Urothelium cell line (cell line): ENCODE measurements at regions not wholly inside any gene's neighbourhood (a gene's known extent, or its start where the extent isn't known, plus 50 kb on each side); places are given as distances from the start of the nearest gene placed in this dataset.

Source experiments
- DNase-seq: peaks from one replicate; pipeline ENCODE4 v3.0.0; 2011; ENCODE audit warnings: low spot score, mixed read lengths
- FAIRE-seq: peaks from 2 replicates; lab custom pipeline; 2011; peaks lifted over from hg19 to GRCh38; lab: Jason Lieb, UNC

DNA sequence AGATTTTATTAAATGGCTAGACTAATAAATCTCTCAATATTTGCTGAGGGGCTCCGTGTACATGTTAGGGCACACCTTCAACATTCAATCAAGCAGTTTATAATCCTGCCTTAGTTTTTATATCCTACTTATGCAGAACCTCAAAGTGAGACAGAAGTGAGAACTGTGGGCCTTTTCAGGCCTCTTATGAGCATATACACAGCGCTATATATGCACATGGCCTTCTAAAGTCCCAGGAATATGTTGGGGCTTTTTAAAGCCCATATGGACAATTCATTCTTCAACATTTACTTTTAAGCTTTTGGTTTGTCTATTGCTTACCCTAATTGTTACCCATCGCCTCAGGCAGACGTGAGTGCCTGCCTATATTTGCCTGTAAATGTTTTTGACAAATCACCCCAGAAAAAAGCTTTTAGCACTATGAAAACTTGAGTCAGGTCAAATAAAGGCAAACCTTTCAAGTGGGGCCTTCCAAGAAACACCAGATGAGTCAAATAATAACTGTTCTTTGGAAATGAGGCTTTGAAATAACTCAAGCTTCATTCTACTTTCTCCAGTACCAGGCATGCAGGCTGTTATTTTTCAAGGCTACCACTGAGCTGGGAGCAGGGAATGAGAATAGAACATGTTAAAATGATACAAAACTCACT is 58.2 kb downstream of the ESM1 start:
- DNase-seq, result no peak
- no peak for FAIRE-seq

DNA sequence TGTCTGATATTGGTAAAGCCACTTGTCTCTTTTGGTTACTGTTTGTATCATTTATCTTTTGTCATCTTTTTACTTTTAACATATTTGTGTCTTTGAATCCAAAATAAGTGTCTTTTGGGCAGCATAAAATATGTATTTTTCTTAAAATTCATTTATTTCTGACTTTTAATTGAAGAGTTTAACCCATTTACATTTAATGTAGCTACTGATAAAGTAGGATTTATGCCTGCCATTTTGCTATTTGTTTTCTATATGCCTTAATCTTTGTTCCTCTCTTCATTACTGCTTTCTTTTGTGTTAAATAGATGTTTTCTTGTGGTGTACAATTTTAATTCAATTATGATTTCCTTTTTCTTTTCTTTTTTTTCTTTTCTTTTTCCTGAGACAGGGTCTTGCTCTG is 60.9 kb downstream of the ESM1 start:
- FAIRE-seq (no peak), DNase-seq (no peak)

DNA sequence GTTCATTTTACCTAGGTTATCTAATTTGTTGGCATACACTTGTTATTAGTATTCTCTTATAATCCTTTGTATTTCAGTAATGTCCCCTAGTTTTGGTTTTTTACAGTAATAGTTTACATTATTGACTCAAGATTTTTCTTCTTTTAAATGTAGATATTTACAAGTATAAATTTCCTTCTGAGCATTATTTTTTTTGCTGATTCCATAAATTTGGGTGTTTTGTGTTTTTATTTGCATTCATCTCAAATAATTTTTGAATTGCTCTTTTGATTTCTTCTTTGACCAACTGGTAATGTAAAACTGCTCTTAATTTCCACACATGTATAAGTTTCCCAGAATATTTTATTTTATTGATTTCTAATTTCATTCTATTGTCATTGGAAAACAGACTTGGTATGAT is 68.1 kb downstream of the ESM1 start:
- DNase-seq, result no peak
- FAIRE-seq, result no peak

DNA sequence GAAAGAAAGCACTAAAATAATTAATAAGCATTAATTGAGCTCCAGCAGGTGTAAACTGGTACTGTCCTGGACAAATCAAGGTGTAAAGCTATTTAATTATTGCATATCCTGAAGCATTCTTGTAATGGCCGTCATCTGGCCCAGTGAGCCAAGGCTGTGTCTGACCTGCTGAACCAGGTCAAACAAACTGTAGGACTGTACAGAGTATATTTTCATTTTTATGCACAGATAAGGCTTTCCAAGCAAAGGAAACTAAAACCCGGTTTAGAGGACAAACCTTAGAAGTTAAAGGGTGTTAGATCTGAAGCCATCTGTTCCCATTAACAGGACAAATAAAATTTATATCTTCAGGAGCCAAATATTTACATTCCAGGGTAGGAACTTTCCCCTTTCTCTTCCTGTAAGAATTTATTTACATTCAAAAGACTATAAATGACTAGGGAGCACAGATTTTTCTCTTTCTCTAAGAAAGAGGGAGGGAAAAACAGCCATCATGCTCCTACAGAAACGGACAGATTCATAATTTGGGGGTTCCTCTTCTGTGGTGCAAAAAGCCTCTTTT is 69.8 kb downstream of the ESM1 start:
- FAIRE-seq (no peak), DNase-seq (no peak)

DNA sequence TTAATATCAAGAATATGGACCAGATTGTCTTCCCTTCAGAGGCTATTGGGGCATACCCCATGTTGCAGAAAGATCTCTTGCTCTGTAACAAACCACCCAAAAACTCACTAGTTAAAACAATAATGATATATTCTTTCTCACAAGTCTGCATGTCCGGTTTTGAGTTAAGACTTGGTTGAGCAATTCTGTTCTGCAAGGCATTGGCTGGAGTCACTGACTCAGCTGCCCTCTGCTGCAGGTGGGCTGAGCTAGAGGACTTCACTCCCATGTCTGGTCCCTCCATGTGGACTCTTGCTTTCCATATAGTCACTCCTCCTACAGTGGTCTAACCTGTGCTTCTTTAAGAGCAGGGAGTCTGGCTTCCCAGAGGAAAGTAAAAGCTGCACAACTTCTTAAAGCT is 73.4 kb downstream of the ESM1 start:
- no peak for DNase-seq
- no peak for FAIRE-seq

DNA sequence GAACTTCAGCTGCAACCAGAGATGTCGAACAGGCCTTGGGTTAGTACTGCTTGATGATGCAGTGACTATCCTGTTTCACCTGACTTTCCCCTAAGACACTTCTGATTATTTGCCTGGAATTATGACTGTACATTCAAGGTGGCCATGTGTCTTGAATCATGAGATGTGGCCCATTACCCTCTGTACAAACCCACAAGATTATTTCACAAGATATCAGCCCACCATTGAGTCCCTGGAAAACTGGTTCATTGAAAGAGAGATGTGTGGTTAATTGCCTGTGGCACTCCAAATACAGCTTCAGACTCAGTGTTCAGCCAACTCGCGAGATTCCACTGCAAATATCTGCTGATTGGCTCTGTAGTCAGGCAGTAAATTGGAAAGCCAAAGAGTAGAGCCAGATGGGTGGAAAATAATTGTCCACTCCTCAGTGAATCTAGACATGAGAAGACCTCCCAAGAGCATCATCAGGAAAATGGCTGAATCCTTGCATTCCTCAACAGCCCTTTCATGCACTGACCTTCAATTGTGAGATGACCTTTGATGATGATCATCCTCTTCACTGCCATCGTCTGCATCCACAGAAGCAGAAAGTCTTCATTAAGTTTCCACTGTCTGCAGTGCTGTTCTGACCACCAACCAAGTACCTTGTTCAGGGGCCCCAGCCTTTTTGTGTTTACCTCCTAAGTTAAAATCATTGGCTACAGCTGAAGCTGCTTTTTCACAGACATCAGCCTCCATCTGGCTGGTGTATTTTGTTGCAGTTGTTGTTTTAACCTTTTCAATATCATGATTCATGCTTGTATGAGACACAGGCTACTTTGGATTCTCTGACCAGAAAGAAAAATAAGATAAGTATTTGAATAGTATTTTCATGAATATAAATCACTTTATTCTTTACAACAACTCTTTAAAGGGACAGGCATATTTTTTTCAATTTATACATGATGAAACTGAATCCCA is 75.2 kb downstream of the ESM1 start:
- DNase-seq, result no peak
- FAIRE-seq, result no peak

DNA sequence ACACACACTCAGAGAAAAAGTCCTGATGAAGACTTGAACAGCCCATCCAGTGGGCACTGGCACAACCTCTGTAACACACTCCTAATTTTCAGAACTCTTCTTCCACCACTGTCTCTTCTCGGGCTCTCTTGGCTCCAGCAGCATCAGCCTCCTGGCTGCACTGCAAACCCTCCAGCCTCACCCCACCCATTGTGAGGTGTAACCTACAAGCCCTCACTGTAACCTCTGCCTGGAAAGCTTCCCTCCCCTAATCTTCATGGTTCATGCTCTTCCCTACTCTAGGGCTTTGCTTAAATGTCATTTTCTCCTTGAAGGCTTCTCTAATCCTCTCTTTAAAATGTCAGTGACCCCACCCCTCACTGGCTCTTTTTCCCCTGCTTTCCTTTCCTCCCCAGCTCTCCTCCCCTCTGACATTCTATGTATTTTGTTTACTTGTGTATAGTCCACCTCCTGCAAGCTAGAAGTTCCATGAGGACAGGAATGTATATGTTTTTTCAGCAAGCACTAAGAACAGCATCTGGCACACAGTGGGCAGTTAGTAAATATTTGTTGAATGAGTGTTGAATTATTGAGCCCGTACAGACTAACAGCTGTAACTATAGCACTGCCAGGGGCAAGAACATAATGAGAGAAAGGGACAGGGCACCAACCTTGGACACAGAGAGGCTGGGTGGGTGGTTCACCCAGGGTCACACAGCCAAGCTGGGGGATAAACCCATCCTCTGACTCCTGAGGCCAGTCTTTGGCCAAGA is 76.4 kb downstream of the ESM1 start:
- FAIRE-seq, result no peak
- no peak for DNase-seq

DNA sequence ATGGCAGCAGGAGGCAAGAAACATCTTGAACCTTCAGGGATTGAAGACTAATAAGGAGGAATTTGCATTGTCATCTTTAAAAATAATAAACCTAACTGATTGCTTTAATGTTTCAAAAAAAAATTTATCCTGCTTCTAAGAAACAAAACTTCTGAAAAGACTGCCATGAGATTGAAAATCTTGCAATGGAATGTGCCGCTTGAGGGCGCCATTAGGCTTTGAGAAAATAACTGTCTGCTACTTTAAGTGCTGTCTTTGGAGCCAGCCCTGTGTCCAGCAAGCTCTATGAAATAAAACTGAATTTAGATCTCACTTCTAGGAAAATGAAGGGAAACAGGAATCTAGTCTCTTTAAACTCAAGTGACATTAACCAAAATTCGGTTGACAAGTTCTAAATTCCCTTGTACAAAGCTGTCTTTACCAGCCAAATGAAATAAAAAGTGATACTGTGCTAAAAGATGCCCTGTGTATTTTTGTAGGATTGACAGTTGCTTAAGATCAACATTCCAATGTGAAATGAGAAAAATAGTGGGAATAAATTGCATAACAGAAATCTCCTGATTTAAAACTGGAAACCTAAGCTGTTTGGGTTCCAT is 79.4 kb downstream of the ESM1 start:
- no peak for FAIRE-seq
- DNase-seq, result peak; percentile 55

DNA sequence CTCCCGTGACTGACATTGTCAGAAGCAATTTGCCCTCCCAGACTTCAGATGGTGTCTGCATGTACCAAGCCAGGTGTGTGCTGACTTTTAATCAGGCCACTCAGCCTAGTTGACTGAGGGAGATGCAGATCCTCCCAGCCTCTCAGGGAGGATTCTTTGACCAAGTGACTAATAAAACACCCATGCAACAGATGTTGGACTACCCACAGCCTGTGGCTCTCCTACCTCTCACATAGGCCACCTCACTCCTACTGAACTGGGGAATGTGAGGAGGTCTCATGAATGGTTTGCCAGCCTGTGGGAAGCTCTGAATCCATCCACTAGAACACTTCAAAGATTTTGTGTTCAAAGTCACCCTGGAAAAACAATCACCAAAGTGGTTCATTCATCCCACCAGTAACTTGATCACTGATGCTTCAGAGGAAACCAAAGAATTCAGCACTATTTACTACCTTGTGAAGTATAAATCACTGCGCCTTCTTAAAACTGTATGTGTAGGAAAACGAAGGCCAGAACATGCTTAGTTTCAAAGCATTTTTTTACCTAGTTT is 80.1 kb downstream of the ESM1 start:
- FAIRE-seq, result no peak
- no peak for DNase-seq

DNA sequence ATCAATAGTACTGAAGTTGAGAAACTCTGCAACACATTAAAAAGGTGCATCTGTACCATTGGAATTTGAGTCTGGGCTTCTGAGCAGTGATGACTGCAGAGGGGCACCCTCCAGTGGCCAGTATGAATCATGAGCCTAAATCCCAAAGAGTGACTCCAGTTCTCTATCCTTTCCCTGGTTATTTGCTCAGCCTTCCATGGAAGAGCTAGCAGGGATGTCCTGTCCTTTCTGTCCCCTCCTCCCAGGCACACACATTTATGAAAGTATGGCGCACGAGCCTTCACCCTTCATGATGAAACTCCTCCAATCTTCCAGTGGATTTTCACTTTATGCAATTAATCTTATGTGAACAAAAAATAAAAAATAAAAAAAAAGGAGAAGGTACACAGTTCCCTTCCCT is 81.0 kb downstream of the ESM1 start:
- peak; percentile 64 for DNase-seq
- no peak for FAIRE-seq

DNA sequence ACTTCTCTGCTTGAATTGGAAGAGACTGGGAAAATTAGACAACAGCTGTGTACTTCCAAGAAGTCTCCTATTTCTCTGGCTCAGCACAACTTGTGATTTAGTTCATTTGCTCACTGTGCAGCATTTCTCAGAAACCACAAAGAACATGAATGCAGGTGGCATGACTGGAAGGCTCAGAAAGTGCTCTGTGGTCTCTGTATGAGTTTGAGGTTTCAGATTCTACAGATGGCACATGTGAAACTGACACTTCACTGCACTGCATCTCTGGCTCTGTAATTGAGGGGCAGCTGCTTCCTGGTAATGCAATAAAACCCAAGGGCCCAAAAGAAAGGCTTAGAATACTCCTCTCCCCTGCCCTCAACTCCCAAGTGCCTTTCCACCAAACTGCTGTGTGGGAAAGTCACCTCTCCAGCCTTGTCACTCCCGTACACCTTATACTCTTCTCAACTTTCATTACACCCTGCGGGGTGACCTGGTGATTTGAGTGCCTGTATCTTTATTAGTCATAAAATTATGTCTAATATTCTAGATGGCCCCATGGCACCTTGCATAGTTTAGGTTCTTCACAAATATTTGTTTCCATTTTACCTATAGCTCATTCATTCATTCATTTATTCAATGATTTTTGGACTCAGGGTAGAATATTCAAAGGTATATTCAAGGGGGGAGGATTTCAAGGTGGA is 82.5 kb downstream of the ESM1 start:
- no peak for DNase-seq
- no peak for FAIRE-seq

DNA sequence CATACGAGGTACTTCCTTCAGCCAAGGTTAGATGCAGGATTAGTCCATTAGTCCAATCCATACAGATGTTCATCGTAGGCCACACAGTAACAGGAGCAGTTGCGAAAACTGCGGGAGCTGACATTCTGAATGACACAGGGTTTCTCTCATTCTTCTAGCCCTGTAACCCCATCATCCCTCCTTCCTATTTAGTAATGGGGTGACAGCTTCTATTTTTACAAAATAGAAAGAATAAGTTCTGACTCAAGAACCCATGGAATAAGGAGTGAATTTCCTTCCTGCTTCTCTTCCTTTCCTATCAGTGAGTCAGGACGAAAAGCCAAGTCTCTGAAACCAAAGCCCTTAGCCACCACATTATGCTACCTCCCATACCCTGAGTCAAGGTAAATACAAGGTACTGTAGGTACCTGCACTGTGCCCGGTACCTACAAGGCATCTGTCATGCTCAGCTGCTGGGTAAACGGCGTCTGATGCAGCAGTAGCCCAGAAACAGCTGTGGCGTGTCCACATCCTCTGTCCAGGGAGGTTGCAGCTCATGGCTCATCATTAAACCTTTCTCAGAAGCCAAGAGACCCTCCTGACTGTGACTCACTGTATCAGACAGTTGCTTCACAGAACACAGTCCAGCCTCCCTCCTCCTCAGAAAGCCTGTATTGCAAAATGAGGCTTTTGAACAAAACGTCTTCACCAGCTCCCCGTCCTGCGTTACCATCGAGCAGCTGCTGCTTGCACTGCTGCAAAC is 84.2 kb downstream of the ESM1 start:
- FAIRE-seq, result no peak
- DNase-seq, result no peak

DNA sequence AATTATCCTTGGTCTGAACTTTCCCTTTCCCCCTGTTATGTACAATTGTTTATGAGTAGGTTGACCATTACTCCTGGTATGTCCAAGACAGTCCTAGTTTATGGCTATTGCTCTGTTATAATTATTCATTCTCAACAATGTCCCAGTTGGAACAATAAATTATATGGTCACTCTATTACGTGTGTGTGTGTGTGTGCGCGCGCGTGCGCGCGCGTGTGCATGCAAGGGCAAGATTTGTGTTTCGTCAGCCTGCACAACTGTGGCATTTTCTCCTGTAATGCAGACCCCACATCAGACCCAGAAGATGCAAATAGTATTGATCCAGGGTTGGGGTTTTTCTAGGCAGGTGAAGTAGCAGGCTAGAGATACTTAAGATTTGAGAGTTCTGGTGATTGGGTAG is 88.4 kb downstream of the ESM1 start:
- peak; percentile 65 for FAIRE-seq
- DNase-seq, result no peak

DNA sequence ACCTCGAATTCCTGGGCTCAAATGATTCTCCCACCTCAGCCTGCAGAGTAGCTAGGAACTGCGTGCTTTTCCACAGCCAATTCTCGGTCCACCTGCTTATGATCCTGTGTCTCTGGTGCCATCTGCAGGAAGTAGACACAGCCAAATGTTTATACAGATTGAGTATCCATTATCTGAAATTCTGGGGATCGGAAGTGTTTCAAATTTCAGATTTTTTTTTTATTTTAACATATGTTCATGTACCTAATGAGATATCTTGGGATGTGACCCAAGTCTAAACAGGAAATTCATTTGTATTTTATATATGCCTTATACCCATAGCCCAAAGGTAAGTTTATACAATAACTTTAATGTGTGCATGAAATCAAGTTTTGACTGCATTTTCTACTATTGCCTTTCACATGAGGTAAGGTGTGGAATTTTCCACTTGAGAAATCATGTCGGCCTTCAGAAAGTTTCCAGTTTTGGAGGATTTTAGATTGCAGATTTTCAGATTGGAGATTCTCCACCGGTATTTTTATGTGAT is 89.5 kb downstream of the ESM1 start:
- FAIRE-seq (no peak), DNase-seq (peak; percentile 58)

DNA sequence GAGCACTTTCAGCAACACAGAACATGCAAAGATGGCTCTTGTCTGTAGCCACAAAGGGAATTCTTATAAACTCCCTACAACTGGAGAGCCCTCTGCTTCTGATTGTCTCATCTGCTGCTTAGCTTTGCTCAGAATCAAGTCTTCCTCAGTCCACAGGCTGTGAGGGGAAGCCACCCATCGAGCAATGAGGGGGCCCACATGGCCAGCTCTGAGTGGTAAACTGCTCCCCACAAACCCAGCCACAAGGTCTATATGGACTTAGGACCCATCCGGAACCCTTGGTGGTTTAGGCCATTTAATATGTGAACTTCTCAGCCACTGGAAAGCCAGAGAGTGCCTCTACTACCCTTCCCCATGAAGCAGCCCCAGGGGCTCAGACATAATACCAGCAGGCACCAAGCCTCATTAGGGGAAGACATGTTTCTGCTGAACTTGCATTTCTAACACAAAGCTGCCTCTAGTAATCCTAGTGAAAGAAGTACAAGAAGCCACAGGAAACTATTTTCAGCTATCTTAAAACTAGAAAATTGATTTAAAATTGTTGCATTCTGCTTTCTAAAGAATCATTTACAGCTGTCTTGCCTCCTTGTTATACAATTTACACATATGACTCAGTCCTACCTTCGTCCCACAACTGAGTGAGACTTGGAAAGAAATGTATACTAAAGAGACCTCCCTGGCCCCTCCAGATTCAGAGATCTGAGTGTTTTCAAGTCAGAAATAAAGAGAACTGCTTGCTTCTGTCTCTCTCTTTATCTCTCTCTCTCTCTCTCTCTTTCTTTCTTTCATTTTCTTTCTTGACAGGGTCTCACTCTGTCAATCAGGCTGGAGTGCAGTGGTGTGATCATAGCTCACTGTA is 90.2 kb downstream of the ESM1 start:
- FAIRE-seq, result no peak
- no peak for DNase-seq

DNA sequence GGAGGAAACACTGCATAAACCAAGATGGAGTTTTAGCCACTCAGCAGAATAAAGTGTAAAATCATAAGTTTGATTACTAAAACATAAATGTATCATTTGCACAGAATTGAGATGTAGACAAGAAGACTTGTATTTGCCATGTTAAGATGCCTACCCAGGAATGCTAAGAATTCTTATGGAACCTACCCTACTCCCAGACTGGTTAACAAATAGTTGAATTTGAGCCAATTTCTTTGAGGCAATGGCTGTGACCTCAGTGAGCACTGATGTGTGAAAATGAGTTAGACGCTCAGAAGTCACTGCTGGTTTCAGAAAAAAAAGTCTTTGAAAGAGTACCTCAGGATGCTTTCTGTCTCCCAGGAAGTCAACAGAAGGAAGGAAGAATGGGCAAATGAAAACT is 95.6 kb downstream of the ESM1 start:
- FAIRE-seq, result no peak
- DNase-seq, result peak; percentile 79

DNA sequence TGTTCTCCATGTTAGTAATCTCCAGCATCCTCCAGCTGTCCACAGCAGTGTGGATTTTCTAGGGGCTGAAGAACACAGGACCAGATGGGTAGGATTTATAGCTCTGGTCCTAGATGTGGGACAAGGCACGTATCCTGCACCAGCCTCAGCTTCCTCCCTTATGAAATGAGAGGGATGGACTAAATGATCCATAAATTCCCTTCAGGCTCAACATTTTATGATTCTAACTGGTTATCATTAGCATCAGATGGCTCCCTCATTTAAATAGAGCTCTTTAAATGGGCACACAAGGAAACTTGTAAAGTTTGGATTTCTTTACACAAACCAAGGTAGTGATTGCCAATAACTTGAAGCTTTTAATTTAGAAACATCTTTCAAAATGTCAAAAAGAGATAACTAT is 97.7 kb downstream of the ESM1 start:
- FAIRE-seq (no peak), DNase-seq (no peak)

DNA sequence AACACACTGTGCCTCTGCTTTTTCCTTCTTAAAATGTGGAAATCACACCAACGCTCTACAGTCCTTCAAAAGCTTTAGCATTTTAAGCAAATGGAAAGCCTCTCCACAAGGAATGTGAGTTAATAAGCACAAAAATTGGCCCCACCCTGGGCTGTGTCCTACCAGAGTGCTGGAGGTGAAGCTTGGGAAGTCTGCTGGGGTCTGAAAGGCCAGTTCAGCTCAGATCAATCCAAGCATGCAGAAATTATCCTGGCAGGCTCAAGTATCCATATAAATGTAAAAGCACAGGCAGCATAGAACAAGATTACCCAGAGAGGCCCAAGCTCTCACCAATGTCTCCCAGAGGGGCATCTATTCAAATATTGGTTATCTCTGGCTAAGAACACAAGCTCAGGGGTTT is 98.5 kb downstream of the ESM1 start:
- FAIRE-seq (no peak), DNase-seq (no peak)
